Fibroblast of lung (primary cell): ENCODE measurements at regions not wholly inside any gene's neighbourhood (a gene's known extent, or its start where the extent isn't known, plus 50 kb on each side); places are given as distances from the start of the nearest gene placed in this dataset.
"Not testable (repeated sequence)": the region's sequence is repeated elsewhere in the genome, so short reads cannot be mapped to it uniquely, and the experiment has no call there.

Source experiments
- CTCF ChIP-seq, 2 donors: IDR thresholded peaks in 1 of 2; conservative IDR thresholded peaks in 1 of 2; 1 replicate in 1 of 2; 2 replicates in 1 of 2; pipeline ENCODE4 v1.5.1; 2011 to 2012; ENCODE audit warnings: low read length in 2 of 2, control low read depth in 1 of 2, inconsistent platforms in 1 of 2, low read depth in 1 of 2, mild to moderate bottlenecking in 1 of 2
- EZH2 ChIP-seq: IDR thresholded peaks from 2 replicates; pipeline ENCODE4 v1.5.1; 2012; ENCODE audit warnings: low read length, control low read depth, mild to moderate bottlenecking; ENCODE audit errors: missing control alignments

GRCh38 chr7:10649120-10649519, 324.6 kb upstream of the PHF14 start:
- TF ChIP-seq CTCF (conservative IDR thresholded peaks at IDR 0.05 in 1 of 2, IDR thresholded peaks at IDR 0.05 in 1 of 2; ENCODE audit: low read depth in 1 of 2, low read length in 2 of 2); EZH2: not testable (repeated sequence)
